NCI-H82 treated with DMSO at 0.1 percent for 48 hours (cell line): ENCODE measurements at regions not wholly inside any gene's neighbourhood (a gene's known extent, or its start where the extent isn't known, plus 50 kb on each side); places are given as distances from the start of the nearest gene placed in this dataset.
A peak's percentile ranks its signal among the peaks of the same experiment; 100 is the strongest.
"Not testable (repeated sequence)": the region's sequence is repeated elsewhere in the genome, so short reads cannot be mapped to it uniquely, and the experiment has no call there.

ENCODE experiments used
- DNase-seq: peaks from one replicate; lab custom pipeline; 2025; ENCODE audit not compliant: unreplicated experiment; lab: John Stamatoyannopoulos, UW

- DNase-seq = no peak
Observed at GRCh38 chr6:11427723-11428245, 109.8 kb upstream of the TMEM170B start.

DNA sequence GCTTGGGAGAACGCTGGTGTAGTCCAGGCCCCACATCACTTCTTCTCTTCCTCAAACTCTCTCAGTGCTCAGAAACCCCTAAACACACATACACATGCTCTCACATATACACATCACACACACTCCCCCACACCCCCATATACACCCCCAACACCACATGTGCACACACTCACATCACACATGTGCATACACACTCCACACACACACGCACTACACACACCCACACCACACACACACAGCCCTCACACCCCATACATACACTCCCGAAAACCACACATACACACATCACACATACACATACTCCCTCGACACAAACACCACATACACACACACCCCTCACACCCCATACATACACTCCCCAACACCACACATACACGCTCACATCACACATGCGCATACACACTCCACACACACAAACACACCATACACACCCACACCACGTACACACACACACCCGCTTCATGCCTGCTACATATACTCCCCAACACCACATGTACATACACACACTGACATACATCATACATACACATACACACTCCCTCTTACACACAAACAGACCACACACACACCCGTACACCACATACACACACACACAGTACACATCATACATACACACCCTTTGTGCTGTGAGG is 110.3 kb upstream of the TMEM170B start:
- no peak for DNase-seq

GRCh38 chr6:11426571-11426970 is 111.0 kb upstream of the TMEM170B start:
- DNase-seq = no peak

DNA sequence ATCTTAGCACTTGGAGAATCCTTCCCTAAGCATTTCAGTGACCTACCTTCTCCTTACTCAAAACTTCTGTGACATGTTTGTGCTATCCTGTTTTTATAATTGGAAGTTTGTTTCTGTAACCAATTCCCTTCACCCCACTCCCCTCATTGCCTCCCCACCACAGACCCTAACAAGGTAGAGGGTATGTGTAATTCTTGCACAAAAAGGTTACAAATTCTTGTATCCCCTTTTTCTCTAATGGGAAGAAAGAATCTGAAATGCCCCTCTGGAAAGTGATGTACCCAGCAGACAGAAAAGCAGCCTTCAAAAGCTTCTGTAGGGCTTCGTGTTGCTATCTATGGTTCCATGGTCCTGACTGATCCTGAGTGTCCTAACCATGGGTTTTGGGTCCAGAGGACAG is 111.7 kb upstream of the TMEM170B start:
- no peak for DNase-seq

DNA sequence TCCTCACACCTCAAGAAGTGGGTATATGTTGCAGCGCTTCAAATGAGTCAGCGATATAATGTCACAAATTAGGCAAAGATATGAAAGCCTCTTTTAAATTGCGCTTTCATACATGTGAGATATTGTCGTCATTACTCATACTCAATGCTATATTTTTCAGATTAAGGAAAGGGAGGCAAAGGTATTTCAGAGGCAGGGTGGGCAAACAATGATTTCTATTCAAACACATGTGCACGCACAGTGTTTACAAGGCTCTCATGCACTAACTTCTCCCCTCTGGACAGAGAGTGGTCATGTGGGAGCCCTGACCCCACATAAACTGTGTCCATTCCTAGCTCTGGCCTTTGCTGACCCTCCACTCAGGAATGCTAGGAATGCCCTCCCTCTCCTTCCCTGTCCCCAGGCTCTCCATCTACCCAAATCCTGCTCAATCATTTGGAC is 112.1 kb upstream of the TMEM170B start:
- DNase-seq = no peak

GRCh38 chr6:11424395-11425034 is 113.0 kb upstream of the TMEM170B start:
- DNase-seq = no peak

DNA sequence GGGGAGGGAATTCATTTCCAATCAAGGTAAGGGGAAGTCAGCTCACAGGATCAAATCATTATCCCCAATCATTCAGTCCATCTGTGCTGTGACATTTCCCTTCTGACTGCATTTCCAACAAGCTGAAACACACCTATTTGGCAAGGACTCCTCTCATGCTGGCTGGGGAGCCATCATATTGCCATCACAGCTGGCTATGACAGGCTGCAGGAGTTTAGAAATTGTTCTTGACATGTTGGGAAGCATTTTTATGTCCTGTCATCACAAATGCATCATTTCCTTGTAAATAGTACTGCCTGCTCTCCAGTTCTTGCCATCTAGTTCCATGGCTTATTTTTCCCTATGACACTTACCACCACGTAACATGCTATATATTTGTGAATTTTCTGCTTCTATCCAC is 113.9 kb upstream of the TMEM170B start:
- DNase-seq = no peak

GRCh38 chr6:11423072-11423471 is 114.5 kb upstream of the TMEM170B start:
- no peak for DNase-seq

GRCh38 chr6:11419763-11420453 is 117.6 kb upstream of the TMEM170B start:
- DNase-seq = no peak

- no peak for DNase-seq
Observed at GRCh38 chr6:11418290-11418905, 119.2 kb upstream of the TMEM170B start.

DNA sequence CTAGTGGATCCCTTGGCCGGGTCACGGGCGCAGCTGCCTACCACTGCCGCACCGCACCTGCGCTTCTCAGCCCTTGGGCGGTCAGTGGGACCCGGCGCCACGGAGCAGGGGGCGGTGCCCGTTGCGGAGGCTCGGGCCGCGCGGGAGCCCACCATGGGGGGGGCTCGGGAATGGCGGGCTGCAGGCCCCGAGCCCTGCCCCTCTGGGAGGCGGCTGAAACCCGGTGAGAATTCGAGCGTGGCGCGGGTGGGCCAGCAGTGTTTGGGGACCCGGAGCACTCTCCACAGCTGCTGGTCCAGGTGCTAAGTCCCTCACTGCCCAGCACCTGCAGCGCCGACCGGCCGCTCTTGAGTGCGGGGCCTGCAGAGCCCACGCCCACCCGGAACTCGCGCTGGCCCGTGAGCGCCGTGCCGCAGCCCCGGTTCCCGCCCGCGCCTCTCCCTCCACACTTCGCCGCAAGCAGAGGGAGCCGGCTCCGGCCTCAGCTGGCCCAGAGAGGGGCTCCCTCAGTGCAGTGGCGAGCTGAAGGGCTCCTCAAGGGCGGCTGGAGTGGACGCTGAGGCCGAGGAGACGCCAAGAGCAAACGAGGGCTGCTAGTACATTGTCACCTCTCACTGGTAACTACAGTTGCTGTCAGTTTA is 120.5 kb upstream of the TMEM170B start:
- DNase-seq = no peak

- DNase-seq = not testable (repeated sequence)
Observed at GRCh38 chr6:11416099-11416935, 121.2 kb upstream of the TMEM170B start.

GRCh38 chr6:11415557-11415956 is 122.0 kb upstream of the TMEM170B start:
- no peak for DNase-seq

GRCh38 chr6:11414176-11414963 is 123.2 kb upstream of the TMEM170B start:
- no peak for DNase-seq

DNA sequence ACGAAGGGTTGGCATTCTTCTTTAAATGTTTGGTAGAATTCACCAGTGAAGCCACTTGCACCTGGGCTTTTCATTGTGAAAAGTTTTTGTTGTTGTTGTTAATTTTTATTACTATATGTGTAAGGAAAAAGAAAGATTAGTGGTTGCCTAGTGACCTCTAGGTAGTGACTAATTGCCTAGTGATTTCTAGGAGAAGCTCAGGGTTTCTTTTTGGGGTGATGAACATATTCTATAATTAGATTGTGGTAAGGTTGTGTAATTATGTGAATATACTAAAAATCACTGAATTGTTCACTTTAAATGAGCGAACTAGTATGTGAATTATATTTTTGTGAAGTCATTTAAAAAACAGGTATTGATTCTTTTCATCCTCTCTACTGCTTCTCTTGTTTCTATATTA is 123.8 kb upstream of the TMEM170B start:
- no peak for DNase-seq

- DNase-seq = no peak
Observed at GRCh38 chr6:11413117-11413687, 124.3 kb upstream of the TMEM170B start.

GRCh38 chr6:11412616-11413015 is 124.9 kb upstream of the TMEM170B start:
- DNase-seq = no peak

DNA sequence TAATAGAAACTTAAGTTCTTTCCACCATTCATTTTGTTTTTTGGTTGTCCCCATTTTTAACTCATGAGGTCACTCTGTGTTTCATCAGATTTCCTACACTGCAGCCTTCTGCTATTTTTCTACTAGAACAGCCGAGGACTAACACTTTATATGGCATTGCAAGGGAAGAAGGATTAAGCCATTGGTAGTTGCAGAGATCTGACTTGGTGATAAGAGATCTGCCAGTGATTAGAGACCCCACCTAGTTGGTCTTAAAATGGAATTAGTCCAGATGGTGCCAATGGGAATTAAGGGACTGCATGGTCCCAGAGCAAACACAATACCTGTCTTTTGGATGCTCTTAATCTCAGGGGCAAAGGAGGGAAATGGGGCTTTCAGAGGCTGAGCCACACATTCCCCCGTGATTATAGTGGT is 125.5 kb upstream of the TMEM170B start:
- DNase-seq = peak; percentile 55

DNA sequence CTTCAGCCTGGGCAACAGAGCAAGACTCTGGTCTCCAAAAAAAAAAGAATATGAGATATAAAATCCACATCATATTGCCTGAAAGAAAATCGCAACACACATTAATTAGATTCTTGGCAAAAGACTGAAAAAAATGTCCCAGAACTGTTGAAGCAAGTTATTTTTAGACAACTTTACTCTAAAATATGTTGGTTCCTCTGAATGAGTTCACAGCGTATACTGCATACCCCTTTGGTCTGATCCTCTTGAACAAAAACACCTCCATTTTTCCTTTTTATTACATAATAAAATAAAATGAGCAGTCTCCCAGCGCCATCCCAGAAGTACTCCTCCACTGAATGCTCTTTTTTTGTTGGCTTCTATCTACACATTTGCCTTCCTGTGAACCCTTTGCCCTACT is 126.0 kb upstream of the TMEM170B start:
- no peak for DNase-seq
